ENCODE measurements at regions not wholly inside any gene's neighbourhood (a gene's known extent, or its start where the extent isn't known, plus 50 kb on each side); places are given as distances from the start of the nearest gene placed in this dataset.

DNA sequence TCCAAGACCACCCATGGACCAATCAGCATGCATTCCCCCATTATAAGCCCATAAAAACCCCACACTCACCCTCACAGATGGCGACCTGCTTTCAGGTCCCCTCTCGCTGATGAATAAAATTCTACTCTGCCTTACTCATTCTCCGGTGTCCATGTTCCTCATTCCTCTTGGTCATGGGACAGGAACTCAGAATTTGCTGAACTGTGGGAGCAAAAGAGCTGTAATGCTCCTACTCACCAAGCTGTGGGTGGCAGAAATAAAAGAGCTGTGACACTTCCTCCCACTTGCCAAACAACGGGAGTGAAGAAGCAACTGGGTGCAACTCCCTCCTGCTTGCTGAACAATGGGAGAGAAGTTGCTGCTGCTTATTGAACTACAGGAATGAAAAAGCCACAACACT lies 168.5 kb upstream of the PCDH18 start:
- TF ChIP-seq, protein P1, sequence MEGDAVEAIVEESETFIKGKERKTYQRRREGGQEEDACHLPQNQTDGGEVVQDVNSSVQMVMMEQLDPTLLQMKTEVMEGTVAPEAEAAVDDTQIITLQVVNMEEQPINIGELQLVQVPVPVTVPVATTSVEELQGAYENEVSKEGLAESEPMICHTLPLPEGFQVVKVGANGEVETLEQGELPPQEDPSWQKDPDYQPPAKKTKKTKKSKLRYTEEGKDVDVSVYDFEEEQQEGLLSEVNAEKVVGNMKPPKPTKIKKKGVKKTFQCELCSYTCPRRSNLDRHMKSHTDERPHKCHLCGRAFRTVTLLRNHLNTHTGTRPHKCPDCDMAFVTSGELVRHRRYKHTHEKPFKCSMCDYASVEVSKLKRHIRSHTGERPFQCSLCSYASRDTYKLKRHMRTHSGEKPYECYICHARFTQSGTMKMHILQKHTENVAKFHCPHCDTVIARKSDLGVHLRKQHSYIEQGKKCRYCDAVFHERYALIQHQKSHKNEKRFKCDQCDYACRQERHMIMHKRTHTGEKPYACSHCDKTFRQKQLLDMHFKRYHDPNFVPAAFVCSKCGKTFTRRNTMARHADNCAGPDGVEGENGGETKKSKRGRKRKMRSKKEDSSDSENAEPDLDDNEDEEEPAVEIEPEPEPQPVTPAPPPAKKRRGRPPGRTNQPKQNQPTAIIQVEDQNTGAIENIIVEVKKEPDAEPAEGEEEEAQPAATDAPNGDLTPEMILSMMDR (conservative IDR thresholded peaks at IDR 0.05 in 1 of 2, IDR thresholded peaks at IDR 0.05 in 1 of 2; ENCODE audit: extremely low read depth in 1 of 2, insufficient read depth in 1 of 2, low read depth in 1 of 2, low read length in 2 of 2) = no peak
- no peak for TF ChIP-seq EZH2 (IDR thresholded peaks at IDR 0.05; ENCODE audit: borderline replicate concordance, low read length)
